WTC11 (cell line): ENCODE measurements at regions not wholly inside any gene's neighbourhood (a gene's known extent, or its start where the extent isn't known, plus 50 kb on each side); places are given as distances from the start of the nearest gene placed in this dataset.

Experiments used
- ATF1 ChIP-seq: sonication (generic); formaldehyde crosslinking; IDR thresholded peaks from 2 replicates; pipeline ENCODE4 v1.8.1; 2023; ENCODE audit warnings: mild to moderate bottlenecking, moderate library complexity, missing genetic modification reagents
- CREB1 ChIP-seq: sonication (generic); formaldehyde crosslinking; IDR thresholded peaks from 2 replicates; pipeline ENCODE4 v1.8.0; 2023; ENCODE audit warnings: mild to moderate bottlenecking, missing genetic modification reagents
- EMX1 ChIP-seq: fragments of 250-450 bp; sonication (Bioruptor Pico); IDR thresholded peaks from 2 replicates; pipeline ENCODE4 v1.8.0; 2021; ENCODE audit warnings: mild to moderate bottlenecking
- JUN ChIP-seq: sonication (generic); formaldehyde crosslinking; IDR thresholded peaks from 2 replicates; pipeline ENCODE4 v1.8.0; 2023; ENCODE audit warnings: mild to moderate bottlenecking, missing genetic modification reagents
- MAX ChIP-seq: sonication (generic); formaldehyde crosslinking; IDR thresholded peaks from 2 replicates; pipeline ENCODE4 v1.8.0; 2022; ENCODE audit warnings: mild to moderate bottlenecking, missing genetic modification reagents
- SMAD4 ChIP-seq: sonication (generic); formaldehyde crosslinking; IDR thresholded peaks from 2 replicates; pipeline ENCODE4 v1.8.0; 2022; ENCODE audit warnings: mild to moderate bottlenecking, missing genetic modification reagents
- TEAD1 ChIP-seq: sonication (generic); formaldehyde crosslinking; IDR thresholded peaks from 2 replicates; pipeline ENCODE4 v1.8.0; 2022; ENCODE audit warnings: mild to moderate bottlenecking, missing genetic modification reagents
- TF ChIP-seq, protein P1 (sequence below): fragments of 200-600 bp; IDR thresholded peaks from 2 replicates; pipeline ENCODE4 v1.8.0; 2022; ENCODE audit warnings: antibody characterized with exemption
- TF ChIP-seq, protein P2 (sequence below): sonication (generic); formaldehyde crosslinking; IDR thresholded peaks from 2 replicates; pipeline ENCODE4 v1.8.0; 2022; ENCODE audit warnings: mild to moderate bottlenecking, missing genetic modification reagents

DNA sequence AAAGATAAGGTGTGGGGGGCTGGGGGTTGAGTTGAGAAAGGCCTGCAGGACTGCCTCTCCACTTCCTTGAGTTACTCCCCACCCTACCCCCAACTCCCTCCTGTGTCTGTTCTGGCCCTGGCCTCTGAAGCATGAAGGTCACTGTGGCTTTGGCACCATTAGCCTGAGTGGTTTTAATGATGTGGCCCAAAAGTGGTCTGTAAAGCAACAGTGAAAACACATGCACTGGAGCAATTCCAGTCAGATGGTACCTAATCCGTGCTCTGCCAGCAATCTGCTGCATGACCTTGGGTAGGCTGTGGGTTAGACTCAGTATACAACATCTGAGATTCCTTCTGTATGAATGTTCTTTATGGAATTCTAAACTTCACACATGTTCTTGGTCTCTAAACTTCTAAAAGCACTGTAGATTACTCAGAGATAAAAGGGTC is 86.5 kb upstream of the ATP1A1 start:
- TF ChIP-seq, protein P1, sequence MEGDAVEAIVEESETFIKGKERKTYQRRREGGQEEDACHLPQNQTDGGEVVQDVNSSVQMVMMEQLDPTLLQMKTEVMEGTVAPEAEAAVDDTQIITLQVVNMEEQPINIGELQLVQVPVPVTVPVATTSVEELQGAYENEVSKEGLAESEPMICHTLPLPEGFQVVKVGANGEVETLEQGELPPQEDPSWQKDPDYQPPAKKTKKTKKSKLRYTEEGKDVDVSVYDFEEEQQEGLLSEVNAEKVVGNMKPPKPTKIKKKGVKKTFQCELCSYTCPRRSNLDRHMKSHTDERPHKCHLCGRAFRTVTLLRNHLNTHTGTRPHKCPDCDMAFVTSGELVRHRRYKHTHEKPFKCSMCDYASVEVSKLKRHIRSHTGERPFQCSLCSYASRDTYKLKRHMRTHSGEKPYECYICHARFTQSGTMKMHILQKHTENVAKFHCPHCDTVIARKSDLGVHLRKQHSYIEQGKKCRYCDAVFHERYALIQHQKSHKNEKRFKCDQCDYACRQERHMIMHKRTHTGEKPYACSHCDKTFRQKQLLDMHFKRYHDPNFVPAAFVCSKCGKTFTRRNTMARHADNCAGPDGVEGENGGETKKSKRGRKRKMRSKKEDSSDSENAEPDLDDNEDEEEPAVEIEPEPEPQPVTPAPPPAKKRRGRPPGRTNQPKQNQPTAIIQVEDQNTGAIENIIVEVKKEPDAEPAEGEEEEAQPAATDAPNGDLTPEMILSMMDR: no peak
- TF ChIP-seq EMX1 (CRISPR knock-in tag): no peak
- no peak for TF ChIP-seq ATF1 (CRISPR knock-in tag)
- TF ChIP-seq JUN: no peak
- TF ChIP-seq, protein P2, sequence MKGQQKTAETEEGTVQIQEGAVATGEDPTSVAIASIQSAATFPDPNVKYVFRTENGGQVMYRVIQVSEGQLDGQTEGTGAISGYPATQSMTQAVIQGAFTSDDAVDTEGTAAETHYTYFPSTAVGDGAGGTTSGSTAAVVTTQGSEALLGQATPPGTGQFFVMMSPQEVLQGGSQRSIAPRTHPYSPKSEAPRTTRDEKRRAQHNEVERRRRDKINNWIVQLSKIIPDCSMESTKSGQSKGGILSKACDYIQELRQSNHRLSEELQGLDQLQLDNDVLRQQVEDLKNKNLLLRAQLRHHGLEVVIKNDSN (CRISPR knock-in tag): no peak
- no peak for TF ChIP-seq SMAD4
- TF ChIP-seq CREB1 (CRISPR knock-in tag): no peak
- TF ChIP-seq TEAD1 (CRISPR knock-in tag): no peak
- no peak for TF ChIP-seq MAX (CRISPR knock-in tag)
